Type B pancreatic cell (in vitro differentiated cells): ENCODE measurements at regions not wholly inside any gene's neighbourhood (a gene's known extent, or its start where the extent isn't known, plus 50 kb on each side); places are given as distances from the start of the nearest gene placed in this dataset.

ENCODE experiments used
- DNase-seq: peaks from one replicate; pipeline ENCODE4 v3.0.0; 2021; ENCODE audit warnings: mixed read lengths; ENCODE audit not compliant: unreplicated experiment; ENCODE audit errors: extremely low spot score
- H3K27ac Mint-ChIP-seq: 2 replicates; pipeline ENCODE4 v1.8.0; 2021; ENCODE audit warnings: mild to moderate bottlenecking, mixed read lengths
- H3K27me3 Mint-ChIP-seq: 2 replicates; pipeline ENCODE4 v1.8.0; 2021; ENCODE audit warnings: mixed read lengths
- H3K36me3 Mint-ChIP-seq: 2 replicates; pipeline ENCODE4 v1.8.0; 2021; ENCODE audit warnings: mixed read lengths
- H3K4me1 Mint-ChIP-seq: one replicate; pipeline ENCODE4 v1.8.0; 2021; ENCODE audit warnings: mixed read lengths; ENCODE audit not compliant: unreplicated experiment
- H3K4me3 Mint-ChIP-seq: 2 replicates; pipeline ENCODE4 v1.8.0; 2021; ENCODE audit warnings: mild to moderate bottlenecking, mixed read lengths
- H3K9me3 Mint-ChIP-seq: 2 replicates; pipeline ENCODE4 v1.8.0; 2021; ENCODE audit warnings: mixed read lengths
- CTCF ChIP-seq: fragments of 200-600 bp; sonication (generic); conservative IDR thresholded peaks from 2 replicates; pipeline ENCODE4 v1.5.0; 2021; ENCODE audit warnings: antibody characterized with exemption, mild to moderate bottlenecking

GRCh38 chr2:146161256-146161882, 1641.5 kb upstream of the ZEB2 start:
- H3K4me3 Mint-ChIP-seq: no peak overlapping the region
- DNase-seq: no peak
- no peak overlapping the region for H3K27ac Mint-ChIP-seq
- no peaks in the 10 kb centered on the region for H3K27me3 Mint-ChIP-seq
- H3K9me3 Mint-ChIP-seq: no peaks in the 10 kb centered on the region
- no peak for TF ChIP-seq CTCF
- no peaks in the 10 kb centered on the region for H3K4me1 Mint-ChIP-seq
- H3K36me3 Mint-ChIP-seq: no peaks in the 10 kb centered on the region

GRCh38 chr2:146158072-146158674, 1638.3 kb upstream of the ZEB2 start:
- Mint-ChIP-seq H3K36me3 (no peaks in the 10 kb centered on the region), H3K4me3 (no peak overlapping the region), H3K27me3 (no peaks in the 10 kb centered on the region), H3K4me1 (no peaks in the 10 kb centered on the region), H3K9me3 (no peaks in the 10 kb centered on the region), H3K27ac (no peak overlapping the region)
- TF ChIP-seq CTCF: no peak
- no peak for DNase-seq

- Mint-ChIP-seq H3K9me3 (peaks cover 13% of the 10 kb centered on the region), H3K27ac (no peak overlapping the region), H3K4me1 (peaks cover 14% of the 10 kb centered on the region), H3K36me3 (no peaks in the 10 kb centered on the region), H3K27me3 (peaks cover 7% of the 10 kb centered on the region), H3K4me3 (no peak overlapping the region)
- DNase-seq: no peak
- TF ChIP-seq CTCF: no peak
These were observed 1627.6 kb upstream of the ZEB2 start for GRCh38 chr2:146147448-146148012.

GRCh38 chr2:146143971-146144370, 1624.1 kb upstream of the ZEB2 start:
- no peak for TF ChIP-seq CTCF
- H3K4me3 Mint-ChIP-seq: no peak overlapping the region
- H3K36me3 Mint-ChIP-seq: no peaks in the 10 kb centered on the region
- no peak overlapping the region for H3K27ac Mint-ChIP-seq
- H3K27me3 Mint-ChIP-seq: peaks cover 7% of the 10 kb centered on the region
- peaks cover 13% of the 10 kb centered on the region for H3K9me3 Mint-ChIP-seq
- DNase-seq: no peak
- H3K4me1 Mint-ChIP-seq: peaks cover 14% of the 10 kb centered on the region

GRCh38 chr2:146138820-146139219, 1618.9 kb upstream of the ZEB2 start:
- H3K4me3 Mint-ChIP-seq: no peak overlapping the region
- H3K27me3 Mint-ChIP-seq: peaks cover 3% of the 10 kb centered on the region
- no peak overlapping the region for H3K27ac Mint-ChIP-seq
- no peaks in the 10 kb centered on the region for H3K36me3 Mint-ChIP-seq
- peaks cover 3% of the 10 kb centered on the region for H3K4me1 Mint-ChIP-seq
- DNase-seq: no peak
- H3K9me3 Mint-ChIP-seq: peaks cover 11% of the 10 kb centered on the region
- no peak for TF ChIP-seq CTCF
